Trophoblast cell (in vitro differentiated cells and primary cell): ENCODE measurements at regions not wholly inside any gene's neighbourhood (a gene's known extent, or its start where the extent isn't known, plus 50 kb on each side); places are given as distances from the start of the nearest gene placed in this dataset.

ENCODE experiments used
- DNase-seq, 2 donors: peaks; one replicate each; pipeline ENCODE4 v3.0.0-alpha.2; 2016
- H2AFZ ChIP-seq: 2 replicates; pipeline ENCODE4 v1.6.1; 2013; ENCODE audit warnings: low read length, moderate library complexity, mild to moderate bottlenecking; ENCODE audit not compliant: insufficient read depth, poor library complexity
- H2AK5ac ChIP-seq: 2 replicates; pipeline ENCODE4 v1.6.1; 2013; ENCODE audit warnings: mild to moderate bottlenecking, low read length
- H2BK120ac ChIP-seq: 2 replicates; pipeline ENCODE4 v1.6.1; 2013; ENCODE audit warnings: low read length, mild to moderate bottlenecking, moderate library complexity; ENCODE audit not compliant: insufficient read depth, poor library complexity
- H2BK12ac ChIP-seq: 2 replicates; pipeline ENCODE4 v1.6.1; 2013; ENCODE audit warnings: mild to moderate bottlenecking, low read length, moderate library complexity
- H2BK5ac ChIP-seq: 2 replicates; pipeline ENCODE4 v1.6.1; 2013; ENCODE audit warnings: low read length, low read depth, moderate library complexity, mild to moderate bottlenecking; ENCODE audit not compliant: poor library complexity
- H3K14ac ChIP-seq: 2 replicates; pipeline ENCODE4 v1.6.1; 2013; ENCODE audit warnings: mild to moderate bottlenecking, low read length
- H3K18ac ChIP-seq: 2 replicates; pipeline ENCODE4 v1.6.1; 2013; ENCODE audit warnings: mild to moderate bottlenecking, low read length
- H3K23ac ChIP-seq: 2 replicates; pipeline ENCODE4 v1.6.1; 2013; ENCODE audit warnings: low read length
- H3K27ac ChIP-seq: 2 replicates; pipeline ENCODE4 v1.5.1; 2013; ENCODE audit warnings: low read depth, mild to moderate bottlenecking, inconsistent platforms, low read length, moderate library complexity
- H3K27me3 ChIP-seq: 2 replicates; pipeline ENCODE4 v1.6.1; 2013; ENCODE audit warnings: inconsistent platforms, mild to moderate bottlenecking, low read length, moderate library complexity; ENCODE audit not compliant: insufficient read depth
- H3K36me3 ChIP-seq, 2 experiments: 1 replicate in 1 of 2; 2 replicates in 1 of 2; pipeline ENCODE4 v1.6.1; 2013; ENCODE audit warnings: low read length in 2 of 2, mild to moderate bottlenecking in 2 of 2, moderate library complexity in 1 of 2; ENCODE audit not compliant: insufficient read depth in 2 of 2, control insufficient read depth in 1 of 2
- H3K4ac ChIP-seq: 2 replicates; pipeline ENCODE4 v1.6.1; 2013; ENCODE audit warnings: low read depth, mild to moderate bottlenecking, low read length, moderate library complexity
- H3K4me1 ChIP-seq, 2 experiments: 1 replicate in 1 of 2; 2 replicates in 1 of 2; pipeline ENCODE4 v1.6.1; 2013; ENCODE audit warnings: low read length in 2 of 2, mild to moderate bottlenecking in 2 of 2, moderate library complexity in 1 of 2; ENCODE audit not compliant: insufficient read depth in 2 of 2, control insufficient read depth in 1 of 2
- H3K4me2 ChIP-seq: 2 replicates; pipeline ENCODE4 v1.6.1; 2013; ENCODE audit warnings: inconsistent platforms, mild to moderate bottlenecking, low read length, moderate library complexity
- H3K4me3 ChIP-seq: 2 replicates; pipeline ENCODE4 v1.5.1; 2013; ENCODE audit warnings: mild to moderate bottlenecking, low read depth, low read length, inconsistent platforms
- H3K79me1 ChIP-seq: one replicate; pipeline ENCODE4 v1.6.1; 2013; ENCODE audit warnings: low read length
- H3K79me2 ChIP-seq: 2 replicates; pipeline ENCODE4 v1.6.1; 2013; ENCODE audit warnings: low read length, mild to moderate bottlenecking; ENCODE audit not compliant: control insufficient read depth, insufficient read depth, poor library complexity
- H3K9ac ChIP-seq: 2 replicates; pipeline ENCODE4 v1.6.1; 2013; ENCODE audit warnings: mild to moderate bottlenecking, low read length
- H3K9me3 ChIP-seq: 2 replicates; pipeline ENCODE4 v1.6.1; 2013; ENCODE audit warnings: low read depth, mild to moderate bottlenecking, control low read depth, inconsistent platforms, low read length; ENCODE audit not compliant: insufficient read depth
- H4K12ac ChIP-seq: 2 replicates; pipeline ENCODE4 v1.6.1; 2013; ENCODE audit warnings: low read depth, mild to moderate bottlenecking, low read length, moderate library complexity
- H4K8ac ChIP-seq: 2 replicates; pipeline ENCODE4 v1.6.1; 2013; ENCODE audit warnings: low read depth, mild to moderate bottlenecking, low read length, moderate library complexity
- H4K91ac ChIP-seq: one replicate; pipeline ENCODE4 v1.6.1; 2013; ENCODE audit warnings: low read depth, mild to moderate bottlenecking, low read length, moderate library complexity
- WGBS: extraction: QIAGEN DNeasy Blood & Tissue Kit; methylation state at CpG from one replicate; pipeline ENCODE4 v1.1.7; 2013; ENCODE audit warnings: missing lambda C conversion rate; ENCODE audit not compliant: insufficient read length, insufficient coverage; ENCODE audit errors: extremely low coverage; 5-methylcytosine and 5-hydroxymethylcytosine counted together

DNA sequence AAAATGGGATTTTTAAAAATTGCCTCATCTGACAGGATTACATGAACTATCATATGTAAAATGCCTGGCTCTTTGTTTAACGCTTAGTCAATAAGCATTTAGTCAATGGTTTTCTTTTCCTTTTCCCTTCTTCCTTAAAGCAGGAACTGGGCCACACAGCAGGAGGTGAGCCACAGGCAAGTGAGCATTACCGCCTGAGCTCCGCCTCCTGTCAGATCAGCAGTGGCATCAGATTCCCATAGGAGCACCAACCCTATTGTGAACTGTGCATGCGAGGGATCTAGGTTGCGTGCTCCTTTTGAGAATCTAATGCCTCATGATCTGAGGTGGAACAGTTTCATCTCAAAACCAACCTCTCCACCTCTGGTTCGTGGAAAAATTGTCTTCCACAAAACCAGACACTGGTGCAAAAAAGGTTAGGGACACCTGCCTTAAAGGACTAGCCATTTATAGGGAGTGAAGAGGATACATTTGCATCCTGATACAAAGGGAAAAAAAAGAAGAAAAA, 306.1 kb downstream of the FBXW7 start:
- no peaks in the 10 kb centered on the region for H3K4me1 ChIP-seq
- H4K91ac ChIP-seq = no peak overlapping the region
- no peak overlapping the region for H3K4me2 ChIP-seq
- H4K8ac ChIP-seq = no peak overlapping the region
- no peak overlapping the region for H2AFZ ChIP-seq
- no peak for DNase-seq
- WGBS = no CpG with 5 or more reads among the region's 6 CpGs
- H2AK5ac ChIP-seq = no peak overlapping the region
- no peaks in the 10 kb centered on the region for H3K79me2 ChIP-seq
- H3K18ac ChIP-seq = no peak overlapping the region
- no peak overlapping the region for H3K14ac ChIP-seq
- no peak overlapping the region for H2BK5ac ChIP-seq
- no peaks in the 10 kb centered on the region for H3K79me1 ChIP-seq
- H3K36me3 ChIP-seq = no peaks in the 10 kb centered on the region
- no peak overlapping the region for H3K4me3 ChIP-seq
- no peaks in the 10 kb centered on the region for H3K9me3 ChIP-seq
- no peaks in the 10 kb centered on the region for H3K27me3 ChIP-seq
- no peak overlapping the region for H3K9ac ChIP-seq
- no peak overlapping the region for H3K4ac ChIP-seq
- H4K12ac ChIP-seq = no peak overlapping the region
- H3K27ac ChIP-seq = no peak overlapping the region
- no peak overlapping the region for H3K23ac ChIP-seq
- no peak overlapping the region for H2BK120ac ChIP-seq
- H2BK12ac ChIP-seq = no peak overlapping the region

DNA sequence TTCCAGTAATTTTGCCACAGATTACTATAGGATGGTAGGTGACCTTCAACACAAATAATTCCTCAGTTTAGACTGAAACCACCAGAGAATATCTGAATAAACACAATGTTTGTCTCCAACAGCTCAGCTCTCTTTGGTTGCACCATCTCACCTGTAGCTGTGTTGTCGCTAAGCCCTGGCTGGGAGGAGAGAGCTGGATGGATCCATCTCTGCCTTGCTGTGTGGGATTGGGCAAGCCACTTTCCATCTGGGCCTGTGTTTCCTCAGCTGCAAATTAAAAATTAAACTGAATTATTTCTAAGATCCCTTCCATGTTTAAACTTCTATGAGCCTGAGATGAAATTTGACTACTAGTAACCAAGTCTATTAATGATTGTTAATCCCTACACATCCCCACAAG, 310.2 kb downstream of the FBXW7 start:
- H3K79me1 ChIP-seq = no peaks in the 10 kb centered on the region
- H4K91ac ChIP-seq = no peak overlapping the region
- H3K4me2 ChIP-seq = no peak overlapping the region
- H3K4ac ChIP-seq = no peak overlapping the region
- H4K12ac ChIP-seq = no peak overlapping the region
- no peak overlapping the region for H3K27ac ChIP-seq
- H3K4me3 ChIP-seq = no peak overlapping the region
- H2BK5ac ChIP-seq = no peak overlapping the region
- peaks cover 3% of the 10 kb centered on the region for H3K9me3 ChIP-seq
- no peak overlapping the region for H2AK5ac ChIP-seq
- no peak for DNase-seq
- H3K23ac ChIP-seq = no peak overlapping the region
- no peak overlapping the region for H2BK120ac ChIP-seq
- H3K4me1 ChIP-seq = no peaks in the 10 kb centered on the region
- H2AFZ ChIP-seq = no peak overlapping the region
- H2BK12ac ChIP-seq = no peak overlapping the region
- H3K18ac ChIP-seq = no peak overlapping the region
- no peak overlapping the region for H3K9ac ChIP-seq
- no CpG with 5 or more reads among the region's 1 CpG for WGBS
- no peak overlapping the region for H3K14ac ChIP-seq
- no peaks in the 10 kb centered on the region for H3K27me3 ChIP-seq
- H3K36me3 ChIP-seq = no peaks in the 10 kb centered on the region
- H3K79me2 ChIP-seq = no peaks in the 10 kb centered on the region
- no peak overlapping the region for H4K8ac ChIP-seq

DNA sequence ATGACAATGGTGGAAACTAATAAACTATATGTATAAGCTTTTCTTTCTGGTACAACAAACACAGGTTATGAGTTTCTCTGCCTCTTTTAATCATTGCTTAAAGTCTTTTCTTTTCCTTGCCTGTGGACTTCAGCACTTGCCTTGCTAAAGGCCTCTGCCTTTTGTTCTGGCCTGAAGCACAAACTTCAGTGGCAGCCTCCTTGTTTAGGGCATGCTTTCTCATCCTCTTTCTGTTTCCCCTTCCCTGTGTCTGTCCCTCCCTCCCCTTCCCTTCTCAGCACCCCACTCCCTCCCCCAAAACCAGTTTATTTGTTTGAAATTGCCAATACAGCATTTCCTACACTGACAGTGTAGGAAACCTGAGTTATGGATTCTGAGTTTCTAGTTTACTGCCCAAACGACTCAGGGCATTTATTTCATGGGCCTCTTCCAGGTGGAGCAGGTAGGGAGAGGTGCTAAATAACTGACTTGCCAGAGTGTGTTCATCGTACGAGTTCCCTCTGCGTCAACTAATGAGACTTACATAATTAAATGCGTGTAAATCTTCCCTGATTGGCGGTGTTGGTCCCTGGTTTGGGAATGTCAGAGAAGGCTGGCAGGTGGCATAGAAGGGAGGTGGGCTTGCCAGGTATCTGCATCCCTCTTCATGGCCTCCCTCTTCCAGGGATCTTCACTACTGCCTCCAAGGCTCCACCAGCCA, 311.0 kb downstream of the FBXW7 start:
- H3K4me3 ChIP-seq = no peak overlapping the region
- no peak overlapping the region for H4K8ac ChIP-seq
- no peaks in the 10 kb centered on the region for H3K27me3 ChIP-seq
- no peak overlapping the region for H4K12ac ChIP-seq
- no CpG with 5 or more reads among the region's 6 CpGs for WGBS
- no peaks in the 10 kb centered on the region for H3K36me3 ChIP-seq
- no peak overlapping the region for H3K14ac ChIP-seq
- no peaks in the 10 kb centered on the region for H3K79me2 ChIP-seq
- H3K27ac ChIP-seq = no peak overlapping the region
- no peak overlapping the region for H3K4ac ChIP-seq
- H4K91ac ChIP-seq = no peak overlapping the region
- no peak overlapping the region for H2BK12ac ChIP-seq
- H2AFZ ChIP-seq = no peak overlapping the region
- no peak overlapping the region for H2BK5ac ChIP-seq
- H2AK5ac ChIP-seq = no peak overlapping the region
- H3K4me2 ChIP-seq = no peak overlapping the region
- peaks cover 0 to 2% of the 10 kb centered on the region in 2 experiments for H3K4me1 ChIP-seq
- no peak for DNase-seq
- H3K9me3 ChIP-seq = peaks cover 3% of the 10 kb centered on the region
- H2BK120ac ChIP-seq = no peak overlapping the region
- no peak overlapping the region for H3K18ac ChIP-seq
- H3K23ac ChIP-seq = no peak overlapping the region
- H3K9ac ChIP-seq = no peak overlapping the region
- no peaks in the 10 kb centered on the region for H3K79me1 ChIP-seq

DNA sequence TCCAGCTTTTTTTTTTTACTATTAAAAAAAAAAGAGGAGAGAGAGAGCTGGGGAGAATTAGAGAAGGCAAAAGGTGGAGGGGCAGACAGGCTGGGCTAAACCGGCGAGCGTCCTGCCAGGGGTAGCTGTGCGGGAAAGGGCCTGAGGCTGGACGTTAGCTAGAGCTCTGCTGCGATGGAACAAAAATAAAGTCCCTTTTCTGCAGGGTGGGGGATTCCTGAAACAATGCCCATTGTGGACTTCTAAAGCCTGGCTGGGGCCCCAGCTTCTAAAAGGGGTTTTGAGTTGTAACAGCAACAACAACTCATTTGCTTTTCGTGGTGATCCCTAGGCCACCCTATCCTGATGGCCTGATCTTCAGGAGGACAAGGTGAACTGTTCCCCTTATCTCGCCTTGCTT, 311.7 kb downstream of the FBXW7 start:
- Histone ChIP-seq H3K4me1 (peaks cover 0 to 2% of the 10 kb centered on the region in 2 experiments), H3K36me3 (no peaks in the 10 kb centered on the region), H3K4ac (no peak overlapping the region), H3K9me3 (peaks cover 3% of the 10 kb centered on the region), H3K79me2 (no peaks in the 10 kb centered on the region), H4K12ac (no peak overlapping the region), H2AK5ac (no peak overlapping the region), H3K23ac (no peak overlapping the region), H3K14ac (no peak overlapping the region), H4K8ac (no peak overlapping the region), H2AFZ (no peak overlapping the region), H3K79me1 (no peaks in the 10 kb centered on the region), H3K4me3 (no peak overlapping the region), H2BK120ac (no peak overlapping the region), H3K27ac (no peak overlapping the region), H4K91ac (no peak overlapping the region), H3K9ac (no peak overlapping the region), H3K27me3 (no peaks in the 10 kb centered on the region), H3K4me2 (no peak overlapping the region), H2BK5ac (no peak overlapping the region), H2BK12ac (no peak overlapping the region), H3K18ac (no peak overlapping the region)
- no peak for DNase-seq
- WGBS = no CpG with 5 or more reads among the region's 8 CpGs
